T follicular helper cell (primary cell): ENCODE measurements at regions not wholly inside any gene's neighbourhood (a gene's known extent, or its start where the extent isn't known, plus 50 kb on each side); places are given as distances from the start of the nearest gene placed in this dataset.

ENCODE experiments used
- DNase-seq: peaks from one replicate; pipeline ENCODE4 v3.0.0-alpha.2; 2020; ENCODE audit warnings: low read depth

- no peak for DNase-seq
Measured at GRCh38 chr3:72327008-72327407, 521.2 kb downstream of the SHQ1 start.

- DNase-seq = no peak
Measured at GRCh38 chr3:72324253-72324811, 523.9 kb downstream of the SHQ1 start.

GRCh38 chr3:72323773-72324172 lies 524.5 kb downstream of the SHQ1 start:
- DNase-seq = no peak

- DNase-seq = no peak
Measured at GRCh38 chr3:72322264-72322976, 525.8 kb downstream of the SHQ1 start.

- no peak for DNase-seq
Measured at GRCh38 chr3:72320955-72321303, 527.3 kb downstream of the SHQ1 start.

GRCh38 chr3:72320095-72320954 lies 527.9 kb downstream of the SHQ1 start:
- DNase-seq = no peak

GRCh38 chr3:72319194-72320094 lies 528.8 kb downstream of the SHQ1 start:
- no peak for DNase-seq

GRCh38 chr3:72318504-72319193 lies 529.6 kb downstream of the SHQ1 start:
- DNase-seq = no peak

- DNase-seq = no peak
Measured at GRCh38 chr3:72317491-72317890, 530.8 kb downstream of the SHQ1 start.

- no peak for DNase-seq
Measured at GRCh38 chr3:72316501-72317279, 531.6 kb downstream of the SHQ1 start.

GRCh38 chr3:72313308-72313707 lies 528.4 kb upstream of the PROK2 start:
- DNase-seq = no peak

GRCh38 chr3:72312339-72312738 lies 527.4 kb upstream of the PROK2 start:
- DNase-seq = no peak

- DNase-seq = no peak
Measured at GRCh38 chr3:72311425-72311824, 526.5 kb upstream of the PROK2 start.

GRCh38 chr3:72310419-72311380 lies 525.8 kb upstream of the PROK2 start:
- DNase-seq = no peak

- DNase-seq = no peak
Measured at GRCh38 chr3:72309661-72310418, 524.9 kb upstream of the PROK2 start.

GRCh38 chr3:72308641-72309040 lies 523.7 kb upstream of the PROK2 start:
- no peak for DNase-seq

- no peak for DNase-seq
Measured at GRCh38 chr3:72307438-72308115, 522.6 kb upstream of the PROK2 start.

GRCh38 chr3:72306800-72307341 lies 521.9 kb upstream of the PROK2 start:
- DNase-seq = no peak
